Endothelial cell of umbilical vein (primary cell): ENCODE measurements at regions not wholly inside any gene's neighbourhood (a gene's known extent, or its start where the extent isn't known, plus 50 kb on each side); places are given as distances from the start of the nearest gene placed in this dataset.

Experiments used
- BruUV-seq: library from RNA; stranded (reverse); fragments of 400-500 nt; replicated peaks from 2 replicates; lab custom pipeline; 2021; lab: Mats Ljungman, UMichigan
- CTCF ChIA-PET: fragments of 300-600, 350-600 bp; sonication (Branson Sonifier 250); formaldehyde crosslinking; loops from one replicate; lab custom pipeline; 2021; ENCODE audit warnings: antibody characterized with exemption, inconsistent platforms; lab: Charles Lee
- POLR2A ChIA-PET: fragments of 300-600, 350-600 bp; sonication (Branson Sonifier 250); formaldehyde crosslinking; loops from one replicate; lab custom pipeline; 2021; ENCODE audit warnings: antibody characterized with exemption, inconsistent platforms; lab: Charles Lee
- DNase-seq: peaks from one replicate; pipeline ENCODE4 v3.0.0-alpha.2; 2011; ENCODE audit warnings: low read depth, low spot score
- FAIRE-seq: peaks from 2 replicates; lab custom pipeline; 2011; peaks lifted over from hg19 to GRCh38; lab: Jason Lieb, UNC
- H2AFZ ChIP-seq: 2 replicates; pipeline ENCODE4 v1.6.0; 2012; ENCODE audit warnings: low read depth, low read length, control low read depth, inconsistent platforms
- H3K27ac ChIP-seq: 2 replicates; pipeline ENCODE4 v1.5.1; 2011; ENCODE audit warnings: low read depth, mild to moderate bottlenecking, control low read depth, low read length, moderate library complexity; ENCODE audit not compliant: insufficient read depth
- H3K27me3 ChIP-seq, 2 experiments: 2 replicates each; pipeline versions ENCODE4 v1.6.0 to v1.6.1; 2011; ENCODE audit warnings: low read length in 2 of 2, mixed read lengths in 1 of 2; ENCODE audit not compliant: control insufficient read depth in 2 of 2, insufficient read depth in 2 of 2
- H3K36me3 ChIP-seq, 2 experiments: 2 replicates in 1 of 2; 3 replicates in 1 of 2; pipeline ENCODE4 v1.5.1; 2011; ENCODE audit warnings: low read length in 2 of 2, mild to moderate bottlenecking in 1 of 2, moderate library complexity in 1 of 2; ENCODE audit not compliant: control insufficient read depth in 2 of 2, insufficient read depth in 2 of 2; ENCODE audit errors: extremely low read depth in 1 of 2
- H3K4me1 ChIP-seq: 3 replicates; pipeline ENCODE4 v1.5.1; 2011; ENCODE audit warnings: mild to moderate bottlenecking, low read length; ENCODE audit not compliant: control insufficient read depth, insufficient read depth; ENCODE audit errors: extremely low read depth
- H3K4me2 ChIP-seq: 2 replicates; pipeline ENCODE4 v1.6.1; 2011; ENCODE audit warnings: low read length, control low read depth, mixed read lengths; ENCODE audit not compliant: insufficient read depth
- H3K4me3 ChIP-seq, 3 experiments: fragments of 200-600 bp in 1 of 3; sonication (generic), shearing (Covaris generic) in 1 of 3; replicated peaks in 1 of 3; 2 replicates each; pipeline ENCODE4 v1.5.1; 2011 to 2016; ENCODE audit warnings: control low read depth in 3 of 3, low read length in 3 of 3, mild to moderate bottlenecking in 2 of 3, inconsistent platforms in 1 of 3, low read depth in 1 of 3, moderate library complexity in 1 of 3; ENCODE audit not compliant: insufficient read depth in 1 of 3
- H3K79me2 ChIP-seq: 2 replicates; pipeline ENCODE4 v1.6.0; 2012; ENCODE audit warnings: low read length, inconsistent platforms; ENCODE audit not compliant: control insufficient read depth, insufficient read depth
- H3K9ac ChIP-seq: replicated peaks from 2 replicates; pipeline ENCODE3; 2011; ENCODE audit warnings: low read length, control low read depth; ENCODE audit not compliant: insufficient read depth; ENCODE audit errors: extremely low read depth
- H3K9me1 ChIP-seq: replicated peaks from 3 replicates; pipeline ENCODE4 v1.6.0; 2011; ENCODE audit warnings: mild to moderate bottlenecking, low read length; ENCODE audit not compliant: control insufficient read depth, insufficient read depth; ENCODE audit errors: extremely low read depth
- H3K9me3 ChIP-seq: replicated peaks from 2 replicates; pipeline ENCODE4 v1.5.1; 2012; ENCODE audit warnings: low read length, inconsistent platforms; ENCODE audit not compliant: control insufficient read depth, insufficient read depth
- H4K20me1 ChIP-seq: replicated peaks from 2 replicates; pipeline ENCODE3; 2011; ENCODE audit warnings: mild to moderate bottlenecking, low read length; ENCODE audit not compliant: control insufficient read depth, insufficient read depth; ENCODE audit errors: extremely low read depth
- EZH2 ChIP-seq: IDR thresholded peaks from 2 replicates; pipeline ENCODE4 v1.6.1; 2012; ENCODE audit warnings: borderline replicate concordance, low read depth, mild to moderate bottlenecking, moderate library complexity, low read length, inconsistent platforms; ENCODE audit not compliant: severe bottlenecking
- FOS ChIP-seq: IDR thresholded peaks from 2 replicates; pipeline ENCODE4 v1.6.1; 2011; ENCODE audit warnings: mild to moderate bottlenecking, low read length, moderate library complexity, borderline replicate concordance; ENCODE audit not compliant: insufficient read depth
- GATA2 ChIP-seq: IDR thresholded peaks from 2 replicates; pipeline ENCODE4 v1.7.0; 2011; ENCODE audit warnings: low read depth, mild to moderate bottlenecking, moderate library complexity, mixed read lengths, low read length; ENCODE audit not compliant: insufficient read length, insufficient read depth
- JUN ChIP-seq: IDR thresholded peaks from 2 replicates; pipeline ENCODE4 v1.6.1; 2011; ENCODE audit warnings: borderline replicate concordance, low read depth; ENCODE audit not compliant: insufficient read length, insufficient read depth
- MYC ChIP-seq: IDR thresholded peaks from one replicate; pipeline ENCODE4 v1.6.1; 2011; ENCODE audit warnings: mild to moderate bottlenecking, low read depth, low read length
- POLR2A ChIP-seq: IDR thresholded peaks from 2 replicates; pipeline ENCODE4 v1.6.1; 2012; ENCODE audit warnings: low read depth, mild to moderate bottlenecking, control low read depth, low read length
- POLR2AphosphoS5 ChIP-seq: IDR thresholded peaks from 2 replicates; pipeline ENCODE4 v1.6.1; 2012; ENCODE audit warnings: low read depth, mild to moderate bottlenecking, control low read depth, low read length, moderate library complexity; ENCODE audit not compliant: insufficient read depth
- dilution Hi-C: fragments of 300-500 bp; cut with MboI; formaldehyde crosslinking; loops from one replicate; pipeline ENCODE4 v1.15.0; 2019; ENCODE audit warnings: low sequenced_read_pairs; ENCODE audit not compliant: extremely low pct_ligation_motif_present
- intact Hi-C: fragments of 100-400 bp; cut with micrococcal nuclease; formaldehyde crosslinking; loops from one replicate; pipeline ENCODE4 v1.10.0; 2022
- TF ChIP-seq, protein P1 (sequence below): IDR thresholded peaks from 2 replicates; pipeline ENCODE4 v1.6.1; 2011; ENCODE audit not compliant: insufficient read depth, insufficient read length
- TF ChIP-seq, protein P2 (sequence below), 2 donors: IDR thresholded peaks; 1 replicate in 1 of 2; 2 replicates in 1 of 2; pipeline ENCODE4 v1.5.1; 2011; ENCODE audit warnings: low read length in 2 of 2, mild to moderate bottlenecking in 2 of 2, moderate library complexity in 2 of 2, control low read depth in 1 of 2, inconsistent platforms in 1 of 2, low read depth in 1 of 2; ENCODE audit not compliant: insufficient read depth in 1 of 2; ENCODE audit errors: extremely low read depth in 1 of 2

DNA sequence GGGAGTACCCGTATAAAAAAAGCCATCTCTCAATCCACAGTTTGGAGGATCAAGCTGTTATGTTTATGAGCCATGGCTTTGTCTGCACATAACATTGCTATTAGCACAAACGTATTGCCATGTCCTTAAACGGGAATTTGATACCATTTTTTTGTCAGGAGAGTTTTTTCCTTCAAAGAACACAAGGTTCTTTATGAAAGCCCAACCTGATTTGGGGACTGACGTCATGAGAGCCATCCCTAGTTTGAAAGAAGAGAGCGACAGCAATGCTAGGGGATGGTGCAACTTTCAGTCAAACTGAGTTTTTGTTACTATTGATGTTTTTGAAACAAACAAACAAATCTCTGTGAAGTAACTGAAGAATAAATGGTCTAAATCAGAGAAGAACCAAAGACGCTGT, 376.6 kb downstream of the EIPR1 start:
- intact Hi-C loops, result no loop called here
- no peaks in the 10 kb centered on the region for H3K79me2 ChIP-seq
- no peaks in the 10 kb centered on the region for H4K20me1 ChIP-seq
- no peak overlapping the region for H3K4me3 ChIP-seq
- dilution Hi-C loops, result no loop called here
- ChIA-PET CTCF (no interaction called here), POLR2A (no interaction called here)
- no peaks in the 10 kb centered on the region for H3K9me1 ChIP-seq
- no peaks in the 10 kb centered on the region for H3K9me3 ChIP-seq
- H2AFZ ChIP-seq, result no peak overlapping the region
- FAIRE-seq, result no peak
- H3K4me1 ChIP-seq, result no peaks in the 10 kb centered on the region
- H3K36me3 ChIP-seq, result no peaks in the 10 kb centered on the region
- no peak overlapping the region for H3K4me2 ChIP-seq
- no peak overlapping the region for H3K27ac ChIP-seq
- no peak for DNase-seq
- TF ChIP-seq, protein P1, sequence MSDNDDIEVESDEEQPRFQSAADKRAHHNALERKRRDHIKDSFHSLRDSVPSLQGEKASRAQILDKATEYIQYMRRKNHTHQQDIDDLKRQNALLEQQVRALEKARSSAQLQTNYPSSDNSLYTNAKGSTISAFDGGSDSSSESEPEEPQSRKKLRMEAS, result no peak
- TF ChIP-seq MYC (no peak), EZH2 (no peak), POLR2A (no peak), JUN (no peak), GATA2 (no peak), FOS (no peak), POLR2AphosphoS5 (no peak)
- TF ChIP-seq, protein P2, sequence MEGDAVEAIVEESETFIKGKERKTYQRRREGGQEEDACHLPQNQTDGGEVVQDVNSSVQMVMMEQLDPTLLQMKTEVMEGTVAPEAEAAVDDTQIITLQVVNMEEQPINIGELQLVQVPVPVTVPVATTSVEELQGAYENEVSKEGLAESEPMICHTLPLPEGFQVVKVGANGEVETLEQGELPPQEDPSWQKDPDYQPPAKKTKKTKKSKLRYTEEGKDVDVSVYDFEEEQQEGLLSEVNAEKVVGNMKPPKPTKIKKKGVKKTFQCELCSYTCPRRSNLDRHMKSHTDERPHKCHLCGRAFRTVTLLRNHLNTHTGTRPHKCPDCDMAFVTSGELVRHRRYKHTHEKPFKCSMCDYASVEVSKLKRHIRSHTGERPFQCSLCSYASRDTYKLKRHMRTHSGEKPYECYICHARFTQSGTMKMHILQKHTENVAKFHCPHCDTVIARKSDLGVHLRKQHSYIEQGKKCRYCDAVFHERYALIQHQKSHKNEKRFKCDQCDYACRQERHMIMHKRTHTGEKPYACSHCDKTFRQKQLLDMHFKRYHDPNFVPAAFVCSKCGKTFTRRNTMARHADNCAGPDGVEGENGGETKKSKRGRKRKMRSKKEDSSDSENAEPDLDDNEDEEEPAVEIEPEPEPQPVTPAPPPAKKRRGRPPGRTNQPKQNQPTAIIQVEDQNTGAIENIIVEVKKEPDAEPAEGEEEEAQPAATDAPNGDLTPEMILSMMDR (IDR thresholded peaks at IDR 0.05; ENCODE audit: extremely low read depth in 1 of 2, insufficient read depth in 1 of 2, low read depth in 1 of 2, low read length in 2 of 2), result no peak
- H3K27me3 ChIP-seq, result no peaks in the 10 kb centered on the region
- no peak overlapping the region for H3K9ac ChIP-seq
- BruUV-seq, result no TSS peak
